Suprapubic skin (tissue), 4 donors: ENCODE measurements at regions not wholly inside any gene's neighbourhood (a gene's known extent, or its start where the extent isn't known, plus 50 kb on each side); places are given as distances from the start of the nearest gene placed in this dataset.

ENCODE experiments used
- DNase-seq, 2 donors: peaks; one replicate each; pipeline ENCODE4 v3.0.0-alpha.2; 2019; ENCODE audit warnings: low spot score in 2 of 2
- H3K27ac ChIP-seq: fragments of 200-600 bp; sonication (generic); one replicate; pipeline ENCODE4 v1.5.1; 2019
- H3K27me3 ChIP-seq: fragments of 200-600 bp; sonication (generic); one replicate; pipeline ENCODE4 v1.5.1; 2019
- H3K36me3 ChIP-seq: fragments of 200-600 bp; sonication (generic); one replicate; pipeline ENCODE4 v1.5.1; 2019
- H3K4me1 ChIP-seq: fragments of 200-600 bp; sonication (generic); one replicate; pipeline ENCODE4 v1.5.1; 2019
- H3K4me3 ChIP-seq: fragments of 200-600 bp; sonication (generic); one replicate; pipeline ENCODE4 v1.5.1; 2019; ENCODE audit warnings: mild to moderate bottlenecking
- H3K9me3 ChIP-seq: fragments of 200-600 bp; sonication (generic); one replicate; pipeline ENCODE4 v1.5.1; 2019
- CTCF ChIP-seq, 2 donors: fragments of 200-600 bp in 1 of 2; fragments of 450-650 bp in 1 of 2; sonication (generic) in 1 of 2; IDR thresholded peaks; one replicate each; pipeline ENCODE4 v1.5.1; 2016 to 2019; ENCODE audit warnings: antibody characterized with exemption in 2 of 2, mild to moderate bottlenecking in 1 of 2, moderate library complexity in 1 of 2
- EP300 ChIP-seq: sonication (generic); formaldehyde crosslinking; IDR thresholded peaks from one replicate; pipeline ENCODE4 v1.6.1; 2017; ENCODE audit warnings: antibody characterized with exemption
- POLR2A ChIP-seq, 2 donors: fragments of 450-650 bp; IDR thresholded peaks; one replicate each; pipeline ENCODE4 v1.6.1; 2017; ENCODE audit warnings: antibody characterized with exemption in 2 of 2, mild to moderate bottlenecking in 2 of 2, moderate library complexity in 2 of 2
- POLR2AphosphoS5 ChIP-seq, 3 donors: sonication (generic); formaldehyde crosslinking; IDR thresholded peaks; one replicate each; pipeline ENCODE4 v1.6.1; 2017; ENCODE audit warnings: antibody characterized with exemption in 3 of 3
- WGBS: methylation state at CpG from one replicate; pipeline ENCODE4 v1.1.5; 2018; 5-methylcytosine and 5-hydroxymethylcytosine counted together

- Histone ChIP-seq H3K4me1 (peaks cover 12% of the 10 kb centered on the region), H3K27ac (no peak overlapping the region), H3K9me3 (no peaks in the 10 kb centered on the region), H3K27me3 (no peaks in the 10 kb centered on the region), H3K36me3 (no peaks in the 10 kb centered on the region), H3K4me3 (no peak overlapping the region)
- WGBS, result 26% methylated on average over 8 of the region's 8 CpGs
- TF ChIP-seq POLR2AphosphoS5 (IDR thresholded peaks at IDR 0.05), result no peak
- no peak for TF ChIP-seq POLR2A (IDR thresholded peaks at IDR 0.05)
- TF ChIP-seq CTCF (IDR thresholded peaks at IDR 0.05), result no peak
- no peak for TF ChIP-seq EP300
- DNase-seq, result no peak
Observed at GRCh38 chr5:58156973-58157701, 302.7 kb downstream of the PLK2 start.

- H3K36me3 ChIP-seq, result no peaks in the 10 kb centered on the region
- WGBS, result 50% methylated on average over 6 of the region's 6 CpGs
- no peaks in the 10 kb centered on the region for H3K27me3 ChIP-seq
- peaks cover 12% of the 10 kb centered on the region for H3K4me1 ChIP-seq
- no peak overlapping the region for H3K27ac ChIP-seq
- TF ChIP-seq POLR2AphosphoS5 (IDR thresholded peaks at IDR 0.05), result no peak
- no peak for TF ChIP-seq POLR2A (IDR thresholded peaks at IDR 0.05)
- TF ChIP-seq CTCF (IDR thresholded peaks at IDR 0.05), result no peak
- no peak for TF ChIP-seq EP300
- no peaks in the 10 kb centered on the region for H3K9me3 ChIP-seq
- no peak for DNase-seq
- no peak overlapping the region for H3K4me3 ChIP-seq
Observed at GRCh38 chr5:58156361-58156760, 303.5 kb downstream of the PLK2 start.

- no peak for DNase-seq
- Histone ChIP-seq H3K36me3 (no peaks in the 10 kb centered on the region), H3K9me3 (no peaks in the 10 kb centered on the region), H3K4me1 (peaks cover 12% of the 10 kb centered on the region), H3K27ac (no peak overlapping the region), H3K27me3 (no peaks in the 10 kb centered on the region), H3K4me3 (no peak overlapping the region)
- TF ChIP-seq CTCF (IDR thresholded peaks at IDR 0.05) (no peak), POLR2A (IDR thresholded peaks at IDR 0.05) (no peak), POLR2AphosphoS5 (IDR thresholded peaks at IDR 0.05) (no peak), EP300 (no peak)
- WGBS, result 86% methylated on average over 7 of the region's 7 CpGs
Observed at GRCh38 chr5:58153255-58153654, 306.6 kb downstream of the PLK2 start.

- H3K9me3 ChIP-seq, result no peaks in the 10 kb centered on the region
- no peaks in the 10 kb centered on the region for H3K36me3 ChIP-seq
- 93% methylated on average over 1 of the region's 1 CpG for WGBS
- no peak overlapping the region for H3K4me3 ChIP-seq
- H3K4me1 ChIP-seq, result peaks cover 4% of the 10 kb centered on the region
- TF ChIP-seq POLR2AphosphoS5 (IDR thresholded peaks at IDR 0.05), result no peak
- no peak for TF ChIP-seq CTCF (IDR thresholded peaks at IDR 0.05)
- no peak for TF ChIP-seq POLR2A (IDR thresholded peaks at IDR 0.05)
- no peak for TF ChIP-seq EP300
- DNase-seq, result no peak
- H3K27me3 ChIP-seq, result no peaks in the 10 kb centered on the region
- no peak overlapping the region for H3K27ac ChIP-seq
Observed at GRCh38 chr5:58151414-58151813, 308.5 kb downstream of the PLK2 start.

- no peak for TF ChIP-seq POLR2AphosphoS5 (IDR thresholded peaks at IDR 0.05)
- no peak for TF ChIP-seq EP300
- no peak for TF ChIP-seq POLR2A (IDR thresholded peaks at IDR 0.05)
- no peak for TF ChIP-seq CTCF (IDR thresholded peaks at IDR 0.05)
- 96% methylated on average over 2 of the region's 2 CpGs for WGBS
- Histone ChIP-seq H3K4me1 (no peaks in the 10 kb centered on the region), H3K4me3 (no peak overlapping the region), H3K27ac (no peak overlapping the region), H3K36me3 (no peaks in the 10 kb centered on the region), H3K9me3 (no peaks in the 10 kb centered on the region), H3K27me3 (no peaks in the 10 kb centered on the region)
- DNase-seq, result no peak
Observed at GRCh38 chr5:58150926-58151325, 309.0 kb downstream of the PLK2 start.
